ENCODE measurements at regions not wholly inside any gene's neighbourhood (a gene's known extent, or its start where the extent isn't known, plus 50 kb on each side); places are given as distances from the start of the nearest gene placed in this dataset.

GRCh38 chr1:95742591-95743089, 508.6 kb downstream of the RWDD3 start:
- TF ChIP-seq CTCF (conservative IDR thresholded peaks at IDR 0.05; ENCODE audit: low read length) = no peak
- TF ChIP-seq EZH2phosphoT487 (IDR thresholded peaks at IDR 0.05; ENCODE audit: borderline replicate concordance) = no peak
